GM08714 (cell line): ENCODE measurements at regions not wholly inside any gene's neighbourhood (a gene's known extent, or its start where the extent isn't known, plus 50 kb on each side); places are given as distances from the start of the nearest gene placed in this dataset.
A peak's percentile ranks its signal among the peaks of the same experiment; 100 is the strongest.
"Not testable (repeated sequence)": the region's sequence is repeated elsewhere in the genome, so short reads cannot be mapped to it uniquely, and the experiment has no call there.

Experiments
- H3K4me3 ChIP-seq: fragments of 200-500 bp; sonication (Bioruptor generic); 2 replicates; pipeline ENCODE4 v1.5.1; 2014; ENCODE audit warnings: mild to moderate bottlenecking, low read length, inconsistent platforms
- ZNF274 ChIP-seq: IDR thresholded peaks from 2 replicates; pipeline ENCODE4 v1.6.1; 2012; ENCODE audit warnings: mild to moderate bottlenecking, low read depth, low read length

- H3K4me3 ChIP-seq = no peak overlapping the region
- no peak for TF ChIP-seq ZNF274
These were observed 120.1 kb upstream of the CCDC28A start for GRCh38 chr6:138653435-138653834.

- no peak for TF ChIP-seq ZNF274
- H3K4me3 ChIP-seq = peak overlapping the region; percentile 12; the same call in 1 of the 2 replicates
These were observed 118.6 kb upstream of the CCDC28A start for GRCh38 chr6:138654715-138655634.

- no peak overlapping the region for H3K4me3 ChIP-seq
- no peak for TF ChIP-seq ZNF274
These were observed 117.7 kb upstream of the CCDC28A start for GRCh38 chr6:138655828-138656227.

GRCh38 chr6:138656364-138657064 lies 117.1 kb upstream of the CCDC28A start:
- no peak overlapping the region for H3K4me3 ChIP-seq
- no peak for TF ChIP-seq ZNF274

- no peak for TF ChIP-seq ZNF274
- H3K4me3 ChIP-seq = no peak overlapping the region
These were observed 116.5 kb upstream of the CCDC28A start for GRCh38 chr6:138657065-138657425.

- no peak for TF ChIP-seq ZNF274
- H3K4me3 ChIP-seq = no peak overlapping the region
These were observed 113.6 kb upstream of the CCDC28A start for GRCh38 chr6:138659998-138660397.

- no peak for TF ChIP-seq ZNF274
- H3K4me3 ChIP-seq = no peak overlapping the region
These were observed 111.1 kb upstream of the CCDC28A start for GRCh38 chr6:138662471-138662870.

- TF ChIP-seq ZNF274 = no peak
- no peak overlapping the region for H3K4me3 ChIP-seq
These were observed 109.7 kb upstream of the CCDC28A start for GRCh38 chr6:138663892-138664291.

GRCh38 chr6:138664745-138665144 lies 108.8 kb upstream of the CCDC28A start:
- no peak for TF ChIP-seq ZNF274
- H3K4me3 ChIP-seq = no peak overlapping the region

- TF ChIP-seq ZNF274 = no peak
- no peak overlapping the region for H3K4me3 ChIP-seq
These were observed 106.9 kb upstream of the CCDC28A start for GRCh38 chr6:138666636-138667035.

GRCh38 chr6:138667408-138667807 lies 106.2 kb upstream of the CCDC28A start:
- H3K4me3 ChIP-seq = no peak overlapping the region
- TF ChIP-seq ZNF274 = no peak

- no peak for TF ChIP-seq ZNF274
These were observed 102.2 kb upstream of the CCDC28A start for GRCh38 chr6:138671351-138671750.

GRCh38 chr6:138673346-138674014 lies 100.1 kb upstream of the CCDC28A start:
- no peak overlapping the region for H3K4me3 ChIP-seq
- no peak for TF ChIP-seq ZNF274

More at GRCh38 chr6:138671351-138671750, 102.2 kb upstream of the CCDC28A start:
- H3K4me3 ChIP-seq = no peak overlapping the region

- H3K4me3 ChIP-seq = not testable (repeated sequence)
These were observed 99.1 kb upstream of the CCDC28A start for GRCh38 chr6:138674444-138674843.
